ENCODE measurements at regions not wholly inside any gene's neighbourhood (a gene's known extent, or its start where the extent isn't known, plus 50 kb on each side); places are given as distances from the start of the nearest gene placed in this dataset.
"Not testable (repeated sequence)": the region's sequence is repeated elsewhere in the genome, so short reads cannot be mapped to it uniquely, and the experiment has no call there.

GRCh38 chr12:115790526-115790925, 487.0 kb downstream of the MED13L start:
- Mint-ChIP-seq H3K27me3 (peaks cover 15% of the 10 kb centered on the region), H3K9me3 (peaks cover 5% of the 10 kb centered on the region), H3K36me3 (ENCODE audit: low read depth) (no peaks in the 10 kb centered on the region), H3K27ac (no peak overlapping the region), H3K4me3 (no peak overlapping the region), H3K4me1 (ENCODE audit: low read depth) (no peaks in the 10 kb centered on the region)
- ChIA-PET POLR2A (no interaction called here), CTCF (interaction anchor here (1.0 kb wide), 1 partner anchor 9 kb away, joined by 3 read pairs; no protein-coding TSS in a partner anchor)
- no peak for ATAC-seq
- no peak for TF ChIP-seq CTCF (IDR thresholded peaks at IDR 0.05)
- intact Hi-C loops (cut with micrococcal nuclease): no loop called here
- no peak for DNase-seq

GRCh38 chr12:115786490-115786889, 491.0 kb downstream of the MED13L start:
- H3K36me3 Mint-ChIP-seq (ENCODE audit: low read depth); intact Hi-C loops (cut with micrococcal nuclease); H3K4me3 Mint-ChIP-seq; POLR2A ChIA-PET; ATAC-seq; H3K9me3 Mint-ChIP-seq; CTCF ChIA-PET; H3K4me1 Mint-ChIP-seq (ENCODE audit: low read depth); DNase-seq; H3K27ac Mint-ChIP-seq: not testable (repeated sequence)
- H3K27me3 Mint-ChIP-seq: peaks cover 10% of the 10 kb centered on the region

- Mint-ChIP-seq H3K36me3 (ENCODE audit: low read depth) (no peaks in the 10 kb centered on the region), H3K4me3 (no peak overlapping the region), H3K4me1 (ENCODE audit: low read depth) (no peaks in the 10 kb centered on the region), H3K9me3 (peaks cover 5% of the 10 kb centered on the region), H3K27me3 (peaks cover 6% of the 10 kb centered on the region), H3K27ac (no peak overlapping the region)
- POLR2A ChIA-PET: no interaction called here
- no peak for DNase-seq
- TF ChIP-seq CTCF (IDR thresholded peaks at IDR 0.05): no peak
- intact Hi-C loops (cut with micrococcal nuclease): no loop called here
- ATAC-seq: no peak
- CTCF ChIA-PET: no interaction called here
Measured at GRCh38 chr12:115785548-115785947, 491.9 kb downstream of the MED13L start.

- H3K36me3 Mint-ChIP-seq (ENCODE audit: low read depth): no peaks in the 10 kb centered on the region
- no peak for DNase-seq
- no peak for TF ChIP-seq CTCF (IDR thresholded peaks at IDR 0.05)
- H3K27ac Mint-ChIP-seq: no peak overlapping the region
- H3K27me3 Mint-ChIP-seq: peaks cover 2% of the 10 kb centered on the region
- ChIA-PET CTCF (no interaction called here), POLR2A (no interaction called here)
- no peaks in the 10 kb centered on the region for H3K4me1 Mint-ChIP-seq (ENCODE audit: low read depth)
- ATAC-seq: no peak
- intact Hi-C loops (cut with micrococcal nuclease): no loop called here
- H3K4me3 Mint-ChIP-seq: no peak overlapping the region
- H3K9me3 Mint-ChIP-seq: peaks cover 1% of the 10 kb centered on the region
Measured at GRCh38 chr12:115776399-115776798, 501.1 kb downstream of the MED13L start.

- DNase-seq: no peak
- H3K27me3 Mint-ChIP-seq: peaks cover 2% of the 10 kb centered on the region
- intact Hi-C loops (cut with micrococcal nuclease): no loop called here
- ChIA-PET CTCF (no interaction called here), POLR2A (no interaction called here)
- no peak overlapping the region for H3K27ac Mint-ChIP-seq
- no peaks in the 10 kb centered on the region for H3K36me3 Mint-ChIP-seq (ENCODE audit: low read depth)
- ATAC-seq: no peak
- TF ChIP-seq CTCF (IDR thresholded peaks at IDR 0.05): no peak
- H3K4me1 Mint-ChIP-seq (ENCODE audit: low read depth): no peaks in the 10 kb centered on the region
- H3K4me3 Mint-ChIP-seq: no peak overlapping the region
- peaks cover 1% of the 10 kb centered on the region for H3K9me3 Mint-ChIP-seq
Measured at GRCh38 chr12:115774148-115774895, 503.2 kb downstream of the MED13L start.

Measured in activated CD8-positive, alpha-beta T cell treated with anti-CD3 and anti-CD28 coated beads for 36 hours (primary cell).